GM23338 (cell line): ENCODE measurements at regions not wholly inside any gene's neighbourhood (a gene's known extent, or its start where the extent isn't known, plus 50 kb on each side); places are given as distances from the start of the nearest gene placed in this dataset.
A peak's percentile ranks its signal among the peaks of the same experiment; 100 is the strongest.

ENCODE experiments used
- ATAC-seq: fragments of 200-7000 bp; cut with Tn5 transposase; 3 replicates; pipeline ENCODE4 v1.9.1; 2020
- DNase-seq: peaks from one replicate; pipeline ENCODE4 v3.0.0-alpha.2; 2015; ENCODE audit warnings: low spot score
- H2AFZ ChIP-seq: fragments of 200-600 bp; sonication (generic); 2 replicates; pipeline ENCODE4 v1.8.0; 2016; ENCODE audit warnings: antibody characterized with exemption, mild to moderate bottlenecking, moderate library complexity
- H3F3A ChIP-seq: fragments of 200-600 bp; sonication (generic); replicated peaks from 2 replicates; pipeline ENCODE4 v1.8.0; 2017; ENCODE audit warnings: antibody characterized with exemption, mixed run types, low read depth
- H3K27ac ChIP-seq: fragments of 200-600 bp; sonication (generic); 2 replicates; pipeline ENCODE4 v1.6.1; 2016; ENCODE audit warnings: low read depth
- H3K27me3 ChIP-seq: fragments of 200-600 bp; sonication (generic); 2 replicates; pipeline ENCODE4 v1.8.0; 2016; ENCODE audit warnings: mild to moderate bottlenecking, mixed run types, moderate library complexity; ENCODE audit not compliant: insufficient read depth
- H3K36me3 ChIP-seq: fragments of 200-600 bp; sonication (generic); 2 replicates; pipeline ENCODE4 v1.8.0; 2016; ENCODE audit warnings: mild to moderate bottlenecking; ENCODE audit not compliant: insufficient read depth
- H3K4me1 ChIP-seq: fragments of 200-600 bp; sonication (generic); 2 replicates; pipeline ENCODE4 v1.8.0; 2016; ENCODE audit warnings: mild to moderate bottlenecking, moderate library complexity; ENCODE audit not compliant: insufficient read depth
- H3K4me2 ChIP-seq: fragments of 200-600 bp; sonication (generic); 2 replicates; pipeline ENCODE4 v1.7.1; 2017; ENCODE audit warnings: mixed run types
- H3K4me3 ChIP-seq: fragments of 200-600 bp; sonication (generic); 2 replicates; pipeline ENCODE4 v1.6.1; 2016; ENCODE audit warnings: mixed run types
- H3K79me2 ChIP-seq: fragments of 200-600 bp; sonication (generic); replicated peaks from 2 replicates; pipeline ENCODE4 v1.8.0; 2017; ENCODE audit warnings: mild to moderate bottlenecking; ENCODE audit not compliant: insufficient read depth
- H3K9me2 ChIP-seq: fragments of 200-600 bp; sonication (generic); 2 replicates; pipeline ENCODE4 v1.8.0; 2017; ENCODE audit not compliant: insufficient read depth
- H4K20me1 ChIP-seq: fragments of 200-600 bp; sonication (generic); replicated peaks from 2 replicates; pipeline ENCODE4 v1.8.0; 2017; ENCODE audit warnings: mild to moderate bottlenecking; ENCODE audit not compliant: insufficient read depth
- H3K27ac Mint-ChIP-seq: 2 replicates; pipeline ENCODE4 v1.8.0; 2020; ENCODE audit warnings: inconsistent platforms, mild to moderate bottlenecking, moderate library complexity, mixed read lengths
- H3K27me3 Mint-ChIP-seq: 3 replicates; pipeline ENCODE4 v1.8.0; 2022; ENCODE audit warnings: low read depth, mild to moderate bottlenecking, moderate library complexity, mixed read lengths, inconsistent platforms; ENCODE audit not compliant: insufficient read depth, poor library complexity
- H3K36me3 Mint-ChIP-seq: 3 replicates; pipeline ENCODE4 v1.8.0; 2021; ENCODE audit warnings: low read depth, mild to moderate bottlenecking, inconsistent platforms, moderate library complexity, mixed read lengths
- H3K4me1 Mint-ChIP-seq: 3 replicates; pipeline ENCODE4 v1.8.0; 2020; ENCODE audit warnings: mild to moderate bottlenecking, inconsistent platforms, mixed read lengths
- H3K4me3 Mint-ChIP-seq: 3 replicates; pipeline ENCODE4 v1.8.0; 2021; ENCODE audit warnings: moderate library complexity, mild to moderate bottlenecking, inconsistent platforms, mixed read lengths
- H3K9me3 Mint-ChIP-seq: 3 replicates; pipeline ENCODE4 v1.8.0; 2020; ENCODE audit warnings: moderate library complexity, mild to moderate bottlenecking, inconsistent platforms, mixed read lengths
- TF ChIP-seq, protein P1 (sequence below), 2 experiments: fragments of 200-600 bp in 1 of 2; sonication (generic) in 1 of 2; conservative IDR thresholded peaks; 2 replicates each; pipeline versions ENCODE4 v1.5.1 to v1.6.1; 2016 to 2017; ENCODE audit warnings: antibody characterized with exemption in 2 of 2, low read depth in 2 of 2, mild to moderate bottlenecking in 2 of 2, moderate library complexity in 1 of 2
- TF ChIP-seq, protein P2 (sequence below): fragments of 250-450 bp; sonication (Bioruptor Pico); IDR thresholded peaks from 2 replicates; pipeline ENCODE4 v1.5.0; 2020; ENCODE audit warnings: mild to moderate bottlenecking, moderate library complexity

- no peaks in the 10 kb centered on the region for H3K36me3 ChIP-seq
- Mint-ChIP-seq H3K4me3 (no peak overlapping the region; the same call in 1 of the 3 replicates), H3K4me1 (peaks cover 27% of the 10 kb centered on the region)
Observed at GRCh38 chr11:134466156-134466555, 54.1 kb upstream of the B3GAT1 start.

More at GRCh38 chr11:134466156-134466555, 54.1 kb upstream of the B3GAT1 start:
- Mint-ChIP-seq H3K9me3 (no peaks in the 10 kb centered on the region; the same call in 2 of the 3 replicates), H3K27ac (no peak overlapping the region), H3K27me3 (peaks cover 20% of the 10 kb centered on the region), H3K36me3 (no peaks in the 10 kb centered on the region)
- no peak overlapping the region for H3K27ac ChIP-seq
- no peaks in the 10 kb centered on the region for H3K79me2 ChIP-seq
- ATAC-seq (peak; percentile 89), DNase-seq (peak; percentile 76)
- TF ChIP-seq, protein P1, sequence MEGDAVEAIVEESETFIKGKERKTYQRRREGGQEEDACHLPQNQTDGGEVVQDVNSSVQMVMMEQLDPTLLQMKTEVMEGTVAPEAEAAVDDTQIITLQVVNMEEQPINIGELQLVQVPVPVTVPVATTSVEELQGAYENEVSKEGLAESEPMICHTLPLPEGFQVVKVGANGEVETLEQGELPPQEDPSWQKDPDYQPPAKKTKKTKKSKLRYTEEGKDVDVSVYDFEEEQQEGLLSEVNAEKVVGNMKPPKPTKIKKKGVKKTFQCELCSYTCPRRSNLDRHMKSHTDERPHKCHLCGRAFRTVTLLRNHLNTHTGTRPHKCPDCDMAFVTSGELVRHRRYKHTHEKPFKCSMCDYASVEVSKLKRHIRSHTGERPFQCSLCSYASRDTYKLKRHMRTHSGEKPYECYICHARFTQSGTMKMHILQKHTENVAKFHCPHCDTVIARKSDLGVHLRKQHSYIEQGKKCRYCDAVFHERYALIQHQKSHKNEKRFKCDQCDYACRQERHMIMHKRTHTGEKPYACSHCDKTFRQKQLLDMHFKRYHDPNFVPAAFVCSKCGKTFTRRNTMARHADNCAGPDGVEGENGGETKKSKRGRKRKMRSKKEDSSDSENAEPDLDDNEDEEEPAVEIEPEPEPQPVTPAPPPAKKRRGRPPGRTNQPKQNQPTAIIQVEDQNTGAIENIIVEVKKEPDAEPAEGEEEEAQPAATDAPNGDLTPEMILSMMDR (conservative IDR thresholded peaks at IDR 0.05; ENCODE audit: low read depth in 2 of 2): 0 out of 4 replicates have a peak, but pooled peaks of 1 of the 2 experiments have one; percentile 5
- TF ChIP-seq, protein P2, sequence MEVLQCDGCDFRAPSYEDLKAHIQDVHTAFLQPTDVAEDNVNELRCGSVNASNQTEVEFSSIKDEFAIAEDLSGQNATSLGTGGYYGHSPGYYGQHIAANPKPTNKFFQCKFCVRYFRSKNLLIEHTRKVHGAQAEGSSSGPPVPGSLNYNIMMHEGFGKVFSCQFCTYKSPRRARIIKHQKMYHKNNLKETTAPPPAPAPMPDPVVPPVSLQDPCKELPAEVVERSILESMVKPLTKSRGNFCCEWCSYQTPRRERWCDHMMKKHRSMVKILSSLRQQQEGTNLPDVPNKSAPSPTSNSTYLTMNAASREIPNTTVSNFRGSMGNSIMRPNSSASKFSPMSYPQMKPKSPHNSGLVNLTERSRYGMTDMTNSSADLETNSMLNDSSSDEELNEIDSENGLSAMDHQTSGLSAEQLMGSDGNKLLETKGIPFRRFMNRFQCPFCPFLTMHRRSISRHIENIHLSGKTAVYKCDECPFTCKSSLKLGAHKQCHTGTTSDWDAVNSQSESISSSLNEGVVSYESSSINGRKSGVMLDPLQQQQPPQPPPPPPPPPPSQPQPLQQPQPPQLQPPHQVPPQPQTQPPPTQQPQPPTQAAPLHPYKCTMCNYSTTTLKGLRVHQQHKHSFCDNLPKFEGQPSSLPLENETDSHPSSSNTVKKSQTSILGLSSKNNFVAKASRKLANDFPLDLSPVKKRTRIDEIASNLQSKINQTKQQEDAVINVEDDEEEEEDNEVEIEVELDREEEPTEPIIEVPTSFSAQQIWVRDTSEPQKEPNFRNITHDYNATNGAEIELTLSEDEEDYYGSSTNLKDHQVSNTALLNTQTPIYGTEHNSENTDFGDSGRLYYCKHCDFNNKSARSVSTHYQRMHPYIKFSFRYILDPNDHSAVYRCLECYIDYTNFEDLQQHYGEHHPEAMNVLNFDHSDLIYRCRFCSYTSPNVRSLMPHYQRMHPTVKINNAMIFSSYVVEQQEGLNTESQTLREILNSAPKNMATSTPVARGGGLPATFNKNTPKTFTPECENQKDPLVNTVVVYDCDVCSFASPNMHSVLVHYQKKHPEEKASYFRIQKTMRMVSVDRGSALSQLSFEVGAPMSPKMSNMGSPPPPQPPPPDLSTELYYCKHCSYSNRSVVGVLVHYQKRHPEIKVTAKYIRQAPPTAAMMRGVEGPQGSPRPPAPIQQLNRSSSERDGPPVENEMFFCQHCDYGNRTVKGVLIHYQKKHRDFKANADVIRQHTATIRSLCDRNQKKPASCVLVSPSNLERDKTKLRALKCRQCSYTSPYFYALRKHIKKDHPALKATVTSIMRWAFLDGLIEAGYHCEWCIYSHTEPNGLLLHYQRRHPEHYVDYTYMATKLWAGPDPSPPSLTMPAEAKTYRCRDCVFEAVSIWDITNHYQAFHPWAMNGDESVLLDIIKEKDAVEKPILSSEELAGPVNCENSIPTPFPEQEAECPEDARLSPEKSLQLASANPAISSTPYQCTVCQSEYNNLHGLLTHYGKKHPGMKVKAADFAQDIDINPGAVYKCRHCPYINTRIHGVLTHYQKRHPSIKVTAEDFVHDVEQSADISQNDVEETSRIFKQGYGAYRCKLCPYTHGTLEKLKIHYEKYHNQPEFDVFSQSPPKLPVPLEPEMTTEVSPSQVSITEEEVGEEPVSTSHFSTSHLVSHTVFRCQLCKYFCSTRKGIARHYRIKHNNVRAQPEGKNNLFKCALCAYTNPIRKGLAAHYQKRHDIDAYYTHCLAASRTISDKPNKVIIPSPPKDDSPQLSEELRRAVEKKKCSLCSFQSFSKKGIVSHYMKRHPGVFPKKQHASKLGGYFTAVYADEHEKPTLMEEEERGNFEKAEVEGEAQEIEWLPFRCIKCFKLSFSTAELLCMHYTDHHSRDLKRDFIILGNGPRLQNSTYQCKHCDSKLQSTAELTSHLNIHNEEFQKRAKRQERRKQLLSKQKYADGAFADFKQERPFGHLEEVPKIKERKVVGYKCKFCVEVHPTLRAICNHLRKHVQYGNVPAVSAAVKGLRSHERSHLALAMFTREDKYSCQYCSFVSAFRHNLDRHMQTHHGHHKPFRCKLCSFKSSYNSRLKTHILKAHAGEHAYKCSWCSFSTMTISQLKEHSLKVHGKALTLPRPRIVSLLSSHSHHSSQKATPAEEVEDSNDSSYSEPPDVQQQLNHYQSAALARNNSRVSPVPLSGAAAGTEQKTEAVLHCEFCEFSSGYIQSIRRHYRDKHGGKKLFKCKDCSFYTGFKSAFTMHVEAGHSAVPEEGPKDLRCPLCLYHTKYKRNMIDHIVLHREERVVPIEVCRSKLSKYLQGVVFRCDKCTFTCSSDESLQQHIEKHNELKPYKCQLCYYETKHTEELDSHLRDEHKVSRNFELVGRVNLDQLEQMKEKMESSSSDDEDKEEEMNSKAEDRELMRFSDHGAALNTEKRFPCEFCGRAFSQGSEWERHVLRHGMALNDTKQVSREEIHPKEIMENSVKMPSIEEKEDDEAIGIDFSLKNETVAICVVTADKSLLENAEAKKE (CRISPR knock-in tag): no peak
- H3K4me1 ChIP-seq: peaks cover 11% of the 10 kb centered on the region; the same call in 1 of the 2 replicates
- H3K4me2 ChIP-seq: peak overlapping the region; percentile 60; the same call in 1 of the 2 replicates
- 0 out of 2 replicates have a peak, but pooled peaks cover 2% of the 10 kb centered on the region for H3K9me2 ChIP-seq
- H3F3A ChIP-seq: no peaks in the 10 kb centered on the region
- H2AFZ ChIP-seq: peak overlapping the region; percentile 94
- H3K4me3 ChIP-seq: peak overlapping the region; percentile 20; the same call in 1 of the 2 replicates
- no peaks in the 10 kb centered on the region for H4K20me1 ChIP-seq
- peaks cover 3% of the 10 kb centered on the region; the same call in 1 of the 2 replicates for H3K27me3 ChIP-seq
